HG02840 (cell line): ENCODE measurements at regions not wholly inside any gene's neighbourhood (a gene's known extent, or its start where the extent isn't known, plus 50 kb on each side); places are given as distances from the start of the nearest gene placed in this dataset.
"Not testable (repeated sequence)": the region's sequence is repeated elsewhere in the genome, so short reads cannot be mapped to it uniquely, and the experiment has no call there.

Experiments
- ATAC-seq: cut with Tn5 transposase; IDR thresholded peaks from one replicate; pipeline ENCODE4 v1.9.1; 2021; ENCODE audit warnings: mild to moderate bottlenecking, moderate library complexity, moderate number of reproducible peaks; ENCODE audit not compliant: unreplicated experiment, low FRiP score

DNA sequence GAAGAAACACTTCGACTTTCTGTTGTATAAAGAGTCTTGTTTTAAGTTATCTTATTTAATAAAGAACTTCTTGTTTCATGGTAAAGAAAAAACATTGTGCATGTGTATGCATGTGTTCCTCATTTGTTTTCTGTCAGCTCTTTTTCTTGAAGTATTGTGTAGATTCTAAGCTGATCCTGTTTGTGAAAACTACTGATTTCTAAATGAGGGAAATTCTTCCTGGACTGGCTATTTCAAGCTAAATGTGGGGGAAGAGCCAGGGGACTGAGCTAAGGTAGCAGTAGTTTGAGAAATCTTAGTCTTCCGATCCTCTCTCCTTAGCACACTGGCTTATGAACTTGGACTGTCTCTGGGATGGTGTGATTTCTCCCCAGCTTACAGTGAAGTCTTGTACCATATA lies 56.4 kb upstream of the RBMS1 start:
- no peak for ATAC-seq

DNA sequence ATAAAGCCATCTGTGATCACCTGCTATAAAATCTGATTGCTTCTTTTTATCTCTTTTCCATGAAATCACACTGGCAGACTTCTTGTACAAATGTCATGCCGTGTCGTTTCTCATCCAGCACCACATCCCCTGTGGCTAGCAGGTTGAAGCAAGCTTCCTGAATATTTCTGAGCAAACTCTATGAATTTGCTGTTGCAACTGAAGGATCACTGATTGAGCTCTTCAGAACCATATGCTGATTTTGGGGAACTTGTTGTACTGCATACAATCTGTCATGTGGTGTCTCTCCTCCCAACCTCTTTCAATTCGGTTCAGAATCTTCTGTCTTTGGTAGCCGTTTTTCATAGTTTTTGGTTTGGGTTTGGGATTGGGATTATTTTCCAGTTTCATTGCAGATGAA lies 57.7 kb upstream of the RBMS1 start:
- ATAC-seq, result no peak

DNA sequence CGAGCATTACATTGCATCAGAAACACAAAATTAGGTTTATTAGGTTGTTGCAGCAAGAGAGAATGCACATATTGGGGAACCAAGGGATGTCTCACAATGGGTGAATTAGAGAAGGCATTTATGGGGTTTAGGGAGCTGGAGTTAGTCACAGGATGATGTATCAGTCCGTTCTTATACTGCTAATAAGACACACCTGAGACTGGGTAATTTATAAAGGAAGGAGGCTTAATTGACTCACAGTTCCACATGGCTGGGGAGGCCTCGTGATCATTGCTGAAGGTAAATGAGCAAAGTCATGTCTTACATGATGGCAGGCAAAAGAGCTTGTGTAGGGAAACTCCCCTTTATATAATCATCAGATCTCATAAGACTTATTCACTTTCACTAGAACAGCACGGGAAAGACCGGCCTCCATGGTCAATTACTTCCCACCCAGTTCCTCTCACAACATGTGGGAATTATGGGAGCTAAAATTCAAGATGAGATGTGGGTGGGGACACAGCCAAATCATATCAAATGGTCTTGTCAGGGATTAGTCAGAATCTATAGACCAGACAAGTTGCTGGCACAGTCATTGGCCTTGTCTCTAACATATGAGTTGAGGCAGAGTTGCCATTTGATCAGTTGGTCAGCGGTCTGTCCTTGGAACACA lies 61.9 kb upstream of the RBMS1 start:
- no peak for ATAC-seq

DNA sequence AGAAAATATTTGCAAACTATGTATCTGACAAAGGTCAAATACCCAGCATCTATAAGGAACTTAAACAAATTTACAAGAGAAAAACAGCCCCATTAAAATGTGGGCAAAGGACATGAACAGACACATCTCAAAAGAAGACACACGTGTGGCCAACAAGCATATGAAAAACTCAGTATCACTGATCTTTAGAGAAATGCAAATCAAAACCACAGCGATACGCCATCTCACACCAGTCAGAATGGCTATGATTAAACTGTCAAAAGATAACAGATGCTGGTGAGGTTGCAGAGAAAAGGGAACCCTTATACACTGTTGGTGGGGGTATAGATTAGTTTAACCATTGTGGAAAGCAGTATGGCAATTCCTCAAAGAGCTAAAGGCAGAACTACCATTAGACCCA lies 64.3 kb upstream of the RBMS1 start:
- ATAC-seq, result no peak

DNA sequence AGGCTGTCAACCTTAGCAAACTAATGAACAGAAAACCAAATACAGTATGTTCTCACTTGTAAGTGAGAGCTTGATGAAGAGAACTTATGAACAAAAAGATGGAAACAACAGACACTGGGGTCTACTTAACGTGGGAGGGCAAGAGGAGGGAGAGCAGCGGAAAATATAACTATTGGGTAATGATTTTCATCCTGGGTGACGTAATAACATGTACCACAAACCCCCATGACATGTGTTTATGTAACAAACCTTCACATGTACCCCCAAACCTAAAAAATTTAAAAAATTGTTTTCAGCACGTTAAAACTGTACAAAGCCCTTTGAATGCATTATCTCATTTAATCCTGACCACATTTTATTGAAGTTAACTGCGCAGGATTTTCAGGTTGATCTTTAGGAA lies 64.9 kb upstream of the RBMS1 start:
- no peak for ATAC-seq

DNA sequence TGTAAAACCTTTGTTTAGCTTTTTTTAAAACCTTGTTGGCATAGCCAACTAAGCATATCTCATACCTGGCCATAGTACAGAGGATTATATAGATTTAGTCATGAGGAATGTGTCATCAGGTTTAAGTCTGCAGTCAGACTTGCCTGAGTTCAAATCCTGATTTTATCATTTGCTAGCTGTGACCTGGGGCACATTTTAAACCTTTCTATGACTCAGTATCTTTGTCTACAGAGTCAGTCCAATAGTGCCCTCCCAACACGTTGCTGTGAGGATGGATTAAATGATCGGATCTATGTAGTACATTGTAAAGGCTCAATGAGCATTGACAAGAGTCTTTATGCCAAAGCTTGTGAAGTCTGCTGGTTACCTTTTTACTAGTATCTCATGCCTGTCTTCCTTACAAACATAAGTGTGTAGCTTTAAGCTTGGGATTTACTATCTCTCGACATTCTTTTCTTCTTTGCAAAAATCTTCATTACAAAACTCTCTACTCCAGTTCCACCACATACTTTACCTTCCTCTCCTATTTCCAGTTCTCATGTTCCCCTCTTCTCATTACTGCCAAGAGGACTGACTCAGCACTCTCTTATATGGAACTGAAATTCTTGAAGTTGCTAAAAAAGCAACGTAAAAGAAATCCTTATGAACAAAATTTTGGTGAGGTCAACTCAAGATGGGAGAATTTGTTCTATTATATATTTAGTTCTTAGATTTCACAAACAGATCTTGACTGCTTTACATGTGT lies 68.1 kb upstream of the RBMS1 start:
- ATAC-seq, result no peak

DNA sequence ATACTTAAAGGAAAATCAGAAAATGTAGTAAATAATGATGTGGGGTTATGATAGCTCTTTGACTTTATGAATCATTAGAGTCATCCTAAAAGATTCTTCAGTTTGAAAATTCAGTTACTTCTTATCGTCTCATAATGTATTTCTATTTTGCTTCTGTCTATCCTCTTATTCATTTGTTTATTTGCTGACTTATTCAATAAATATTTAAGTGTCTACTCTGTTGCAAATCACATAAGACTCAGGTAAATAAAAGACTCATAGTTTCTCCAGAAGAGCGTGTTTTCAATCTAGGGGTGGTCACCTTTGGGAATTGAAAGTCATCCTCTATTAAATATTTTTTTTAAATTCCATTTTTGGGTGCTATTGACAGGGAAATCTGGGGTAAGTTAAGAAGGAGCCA lies 69.1 kb upstream of the RBMS1 start:
- no peak for ATAC-seq

DNA sequence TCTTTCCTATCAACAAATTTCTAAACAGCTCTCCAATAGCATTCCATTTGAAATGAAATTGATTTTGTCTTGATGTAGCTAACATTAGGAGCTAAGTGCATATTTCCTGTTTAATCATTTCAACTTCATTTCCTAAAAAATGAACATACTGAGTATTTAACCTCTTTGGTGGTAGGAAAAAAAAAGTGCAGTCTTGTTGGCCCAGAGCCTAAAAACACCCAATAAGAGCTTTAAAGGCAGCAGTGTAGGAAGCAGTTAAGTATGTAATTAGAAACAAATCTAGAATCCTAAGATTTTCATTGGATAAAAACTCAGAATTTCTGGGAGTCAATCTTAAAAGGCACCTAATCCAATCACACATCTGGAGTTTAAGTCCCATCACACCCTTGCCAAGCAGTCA lies 71.0 kb upstream of the RBMS1 start:
- ATAC-seq, result no peak

DNA sequence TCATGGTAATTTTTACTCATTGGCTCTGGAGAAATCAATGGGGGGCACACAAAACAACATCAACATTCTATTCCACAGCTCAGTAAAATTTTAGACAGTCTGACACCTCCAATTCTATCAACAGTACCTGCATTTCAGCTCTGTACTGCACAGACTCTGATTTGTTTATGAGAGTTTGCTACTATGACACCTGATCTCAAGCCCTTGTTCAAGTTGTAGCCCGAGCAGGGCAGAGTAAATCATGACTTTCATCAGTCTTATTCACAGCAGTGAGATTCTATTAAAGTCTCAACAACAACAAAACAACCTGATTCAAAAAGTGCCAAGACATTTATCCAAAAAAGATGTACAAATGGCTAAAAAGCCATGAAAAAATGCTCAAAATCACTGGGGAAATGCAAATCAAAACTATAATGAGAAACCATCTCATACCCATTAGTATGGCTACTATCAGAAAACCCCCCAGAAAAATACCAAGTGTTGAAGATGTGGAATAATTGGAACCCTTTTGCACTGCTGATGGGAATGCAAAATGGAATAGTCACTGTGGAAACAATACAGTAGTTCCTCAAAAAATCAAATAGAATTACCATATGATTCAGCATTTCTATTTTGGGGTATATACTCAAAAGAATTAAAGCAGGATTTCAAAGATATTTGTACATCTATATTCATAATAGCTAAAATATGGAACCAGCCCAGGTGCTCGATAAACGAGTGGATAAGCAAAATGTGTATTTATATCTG lies 71.7 kb upstream of the RBMS1 start:
- ATAC-seq, result no peak

DNA sequence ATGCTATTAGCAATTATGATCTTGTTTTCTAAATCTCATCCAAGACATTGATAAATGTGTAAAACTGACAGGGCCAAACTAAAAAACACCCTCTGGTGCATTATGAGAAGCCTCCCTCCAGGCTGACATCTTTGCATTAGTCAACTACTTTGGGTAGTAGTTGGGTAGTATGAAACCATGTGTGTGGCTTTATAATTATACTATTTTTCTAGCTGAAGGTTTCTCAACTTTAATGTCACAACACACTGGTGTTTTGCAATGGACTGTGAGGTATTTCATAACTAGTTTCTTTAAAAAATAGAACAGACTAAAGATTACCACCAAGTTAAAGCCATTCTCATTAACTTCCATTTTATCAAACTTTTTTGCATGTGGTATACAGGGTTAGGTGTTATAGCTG lies 73.1 kb upstream of the RBMS1 start:
- ATAC-seq, result no peak

DNA sequence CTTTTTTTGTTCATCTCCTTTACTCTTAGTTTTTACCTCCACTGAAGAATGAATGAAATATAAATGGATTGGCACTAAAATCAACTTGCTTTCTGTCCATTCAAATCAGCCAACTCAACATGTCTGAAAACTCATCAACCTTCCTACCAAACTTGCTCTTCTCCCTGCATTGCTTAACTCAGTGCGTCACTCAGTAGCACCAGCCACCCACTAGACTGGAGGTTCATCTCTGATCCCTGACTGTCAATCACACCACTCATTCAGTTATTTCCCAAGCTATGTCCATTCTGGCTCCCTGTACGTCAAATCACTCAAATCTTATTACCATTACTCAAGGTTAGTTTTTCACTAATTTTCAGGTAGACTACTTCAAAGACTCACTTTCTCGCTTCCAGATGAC lies 75.2 kb upstream of the RBMS1 start:
- no peak for ATAC-seq

DNA sequence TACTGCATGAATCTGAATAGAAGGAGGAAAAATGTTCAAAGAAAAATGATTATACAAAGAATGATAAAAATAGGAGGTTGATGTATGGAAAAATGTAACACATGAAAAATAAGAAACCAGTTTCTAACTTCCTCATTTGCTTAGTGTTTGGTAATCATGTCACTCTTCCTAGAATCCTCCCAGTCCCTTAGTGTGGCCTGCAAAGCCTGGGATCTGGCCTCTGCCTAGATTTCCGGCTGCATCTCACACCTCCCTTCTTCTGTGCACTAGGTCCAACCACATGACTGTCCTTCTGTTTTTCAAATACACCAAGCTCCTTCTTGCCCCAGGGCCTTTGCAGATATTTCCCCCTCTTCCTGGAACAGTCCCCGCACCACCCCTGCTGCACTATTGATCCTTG lies 76.8 kb upstream of the RBMS1 start:
- no peak for ATAC-seq

DNA sequence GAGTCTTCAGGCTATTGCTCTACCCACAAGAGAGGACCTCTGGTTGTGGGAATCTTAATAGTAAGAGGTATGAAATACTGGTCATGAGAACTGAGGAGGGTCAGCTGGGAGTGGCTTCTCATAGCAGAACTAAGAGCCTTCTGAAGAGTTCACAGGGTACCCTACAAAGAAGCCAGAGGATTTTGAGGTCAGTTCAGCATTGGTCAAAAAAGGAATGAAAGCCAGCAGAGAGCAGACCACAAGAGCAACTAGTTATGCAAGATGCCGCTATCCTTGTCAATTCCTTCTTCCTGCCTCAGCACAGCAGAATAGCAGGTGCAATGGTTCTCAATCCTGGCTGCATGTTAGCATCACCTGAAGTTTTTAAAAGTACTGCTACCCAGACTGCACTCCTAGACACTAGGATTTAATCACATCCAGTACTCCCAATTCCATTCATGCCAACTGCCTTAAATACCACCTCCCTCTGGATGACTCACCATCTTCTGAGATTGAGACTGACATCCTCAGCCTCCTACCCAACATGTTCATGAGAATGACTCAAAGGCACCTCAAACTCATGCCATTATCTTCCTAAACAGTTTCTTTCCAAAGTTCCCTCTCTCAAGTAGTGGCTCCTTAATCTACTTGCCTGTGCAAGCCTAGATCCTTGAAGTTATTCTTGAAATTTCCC lies 81.0 kb upstream of the RBMS1 start:
- no peak for ATAC-seq

DNA sequence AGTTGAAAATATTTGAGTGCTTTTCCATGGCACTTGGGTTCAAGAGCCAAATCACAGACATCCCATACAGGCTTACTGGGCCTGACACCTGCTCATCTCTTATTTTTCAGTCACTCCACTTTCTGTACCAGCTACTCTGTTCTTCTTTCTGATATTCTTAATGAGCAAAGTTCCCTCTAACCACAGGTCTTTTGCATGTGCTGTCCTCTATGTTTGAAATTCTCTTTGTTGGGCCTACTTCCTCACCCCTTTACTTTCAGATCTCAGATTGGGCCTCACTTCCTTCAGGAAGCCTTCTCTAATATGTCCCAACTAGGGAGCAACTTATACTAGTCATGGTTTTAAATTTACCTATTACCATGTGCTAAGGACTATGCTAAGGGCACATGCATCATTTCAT lies 81.8 kb upstream of the RBMS1 start:
- no peak for ATAC-seq

DNA sequence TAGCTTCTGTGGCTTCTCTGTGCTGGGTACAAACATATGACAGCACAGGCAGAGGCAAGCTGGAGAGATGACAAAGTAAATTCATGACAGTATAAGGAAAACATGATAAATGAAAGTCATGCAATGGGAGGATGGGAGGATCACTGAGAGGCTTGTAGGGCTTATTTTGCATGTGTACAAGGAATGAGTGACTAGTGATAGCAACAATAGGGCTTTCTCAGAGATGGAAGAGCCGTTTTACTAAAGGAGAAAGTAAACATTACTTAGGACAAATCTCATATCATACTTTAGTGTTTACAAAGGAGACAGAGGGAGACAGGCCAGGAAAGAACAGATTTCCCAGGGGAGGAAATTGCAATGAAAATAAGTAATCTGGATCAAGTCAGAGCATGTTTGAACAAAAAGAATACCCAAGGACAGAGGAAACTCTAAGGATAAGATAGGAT lies 82.5 kb upstream of the RBMS1 start:
- no peak for ATAC-seq

DNA sequence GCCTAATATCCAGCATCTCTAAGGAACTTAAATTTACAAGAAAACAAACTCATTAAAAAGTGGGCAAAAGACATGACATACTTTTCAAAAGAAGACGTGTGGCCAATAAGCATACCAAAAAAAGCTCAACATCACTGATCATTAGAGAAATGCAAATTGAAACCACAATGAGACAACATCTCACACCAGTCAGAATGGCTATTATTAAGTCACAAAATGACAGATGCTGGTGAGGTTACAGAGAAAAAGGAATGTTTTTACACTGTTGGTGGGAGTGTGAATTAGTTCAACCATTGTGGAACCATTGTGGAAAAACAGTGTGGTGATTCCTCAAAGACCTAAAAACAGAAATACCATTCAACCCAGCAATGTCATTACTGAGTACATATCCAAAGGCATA lies 83.5 kb upstream of the RBMS1 start:
- ATAC-seq, result not testable (repeated sequence)

DNA sequence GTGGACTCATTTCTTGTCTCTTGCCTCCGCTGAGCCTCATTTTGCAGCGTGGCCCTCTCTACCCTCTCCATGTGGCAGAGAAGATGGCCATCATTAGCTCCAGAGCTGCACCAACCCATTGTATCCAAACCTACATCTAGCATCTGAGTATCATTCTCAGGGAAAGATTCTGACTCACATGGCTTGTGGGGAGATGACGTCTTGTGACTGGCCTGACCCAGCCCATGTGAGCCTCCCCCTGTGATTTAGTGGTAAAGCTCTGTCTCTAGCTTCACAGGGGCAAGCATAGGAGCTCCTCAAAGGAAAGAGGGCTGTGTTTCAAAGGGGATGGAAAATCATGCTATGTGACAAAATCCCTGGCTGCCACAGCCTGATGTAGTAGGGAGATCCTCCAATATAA lies 87.4 kb upstream of the RBMS1 start:
- ATAC-seq, result no peak

DNA sequence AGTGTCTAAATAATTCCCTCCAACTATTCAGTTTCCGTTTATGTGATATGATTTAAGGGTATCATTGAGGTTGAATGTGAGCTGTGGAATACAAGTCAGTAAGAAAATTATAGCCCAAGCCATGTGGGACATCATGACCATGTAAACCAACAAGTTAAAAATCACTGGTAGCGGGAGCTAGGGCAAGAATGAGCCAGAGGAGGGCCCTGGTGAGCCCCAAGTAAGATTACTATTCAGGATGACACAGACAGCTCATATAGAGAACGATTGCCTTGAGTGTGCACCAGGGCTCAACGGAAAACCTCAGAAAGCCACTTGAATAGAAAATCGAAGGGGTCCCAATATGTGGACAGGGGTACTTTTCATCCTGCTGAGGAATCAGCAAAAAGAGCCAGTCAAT lies 87.8 kb upstream of the RBMS1 start:
- ATAC-seq, result no peak

DNA sequence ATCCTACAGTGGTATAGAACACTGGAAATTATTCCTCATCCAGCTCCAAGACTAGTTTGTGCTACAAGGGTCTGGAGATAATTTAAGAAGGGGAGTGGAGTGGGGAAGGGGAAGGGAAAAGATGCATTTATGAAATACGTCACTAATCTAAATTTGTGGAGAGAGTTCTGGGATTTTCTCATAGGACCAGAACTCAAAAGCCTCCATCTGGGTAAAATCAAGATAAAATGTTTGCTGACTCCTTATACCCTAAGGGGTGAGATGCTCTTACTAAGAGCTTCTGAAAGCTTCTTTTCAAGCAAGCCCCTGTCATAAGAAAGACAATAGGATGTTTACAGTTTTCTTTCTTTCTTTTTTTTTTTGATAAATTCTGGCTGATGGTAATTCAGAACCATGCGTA lies 88.5 kb upstream of the RBMS1 start:
- no peak for ATAC-seq

DNA sequence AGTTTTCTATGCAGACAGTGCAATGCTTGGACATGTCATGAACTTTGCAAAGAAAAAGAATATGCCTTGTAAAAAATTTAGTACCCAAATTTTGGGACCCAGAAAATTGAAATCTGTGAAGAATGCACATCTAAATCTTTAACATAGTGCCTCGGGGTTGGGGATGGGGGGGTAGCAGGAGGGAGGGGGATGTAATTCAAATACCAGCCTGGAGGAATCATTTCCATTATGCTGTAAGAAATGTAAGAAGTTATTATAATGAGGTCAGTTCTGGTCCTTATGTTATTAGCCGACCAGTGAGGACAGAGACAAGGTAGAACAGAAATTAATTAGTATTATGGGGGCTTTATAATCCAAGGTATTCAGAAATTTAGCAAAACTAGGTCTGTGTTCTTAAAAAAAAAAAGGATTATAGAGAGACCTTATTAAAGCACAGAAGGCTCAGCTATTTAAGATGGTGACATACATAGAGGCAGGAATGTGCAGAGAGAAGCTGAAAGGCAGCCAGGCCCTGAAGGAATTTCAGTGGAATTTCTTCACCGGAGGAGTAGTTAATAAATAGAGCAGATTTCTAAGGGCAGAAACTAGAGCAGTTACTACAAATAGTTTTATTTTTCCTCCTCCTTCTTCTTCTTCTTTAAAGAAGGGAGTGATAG lies 89.0 kb upstream of the RBMS1 start:
- no peak for ATAC-seq

DNA sequence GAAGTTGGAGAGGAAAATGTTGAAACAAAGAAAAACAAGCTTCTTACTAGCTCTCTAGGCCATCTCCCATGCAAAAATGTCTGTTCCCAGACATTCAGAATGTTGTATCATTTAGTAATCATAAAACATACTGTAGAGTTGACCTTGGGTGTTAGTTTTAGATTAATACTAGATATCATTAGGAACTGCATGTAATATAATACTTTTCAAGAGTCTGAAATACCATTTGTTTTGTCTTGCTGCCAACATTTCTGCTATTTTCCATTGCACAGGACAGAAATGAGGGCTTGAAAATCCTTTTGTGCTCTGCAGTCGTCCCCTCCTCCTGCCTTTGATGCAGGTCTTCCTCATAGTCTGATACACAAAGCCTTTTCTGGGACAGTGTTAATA lies 89.5 kb upstream of the RBMS1 start:
- ATAC-seq, result no peak
